ENCODE measurements at regions not wholly inside any gene's neighbourhood (a gene's known extent, or its start where the extent isn't known, plus 50 kb on each side); places are given as distances from the start of the nearest gene placed in this dataset.

- no peaks in the 10 kb centered on the region for H3K36me3 Mint-ChIP-seq (ENCODE audit: low read depth, unreplicated experiment)
These were observed 176.7 kb downstream of the CCT6B start for GRCh38 chr17:34784526-34784925.

GRCh38 chr17:34782271-34782670, 179.0 kb downstream of the CCT6B start:
- Histone ChIP-seq H3K4me3 (ENCODE audit: insufficient read depth, low read depth, low read length) (no peak overlapping the region), H3K79me2 (ENCODE audit: insufficient read depth, low read length) (no peaks in the 10 kb centered on the region), H2AFZ (ENCODE audit: low read depth, low read length) (no peak overlapping the region), H3K27me3 (ENCODE audit: insufficient read depth, low read length) (no peaks in the 10 kb centered on the region), H3K9me3 (ENCODE audit: insufficient read depth, low read depth, low read length) (peaks cover 11% of the 10 kb centered on the region), H3K27ac (ENCODE audit: low read depth, low read length) (no peak overlapping the region), H3K9ac (ENCODE audit: low read length) (no peak overlapping the region), H3K4me2 (ENCODE audit: low read length) (no peak overlapping the region), H3K36me3 (ENCODE audit: insufficient read depth, low read length) (no peaks in the 10 kb centered on the region), H4K20me1 (ENCODE audit: insufficient read depth, low read length) (no peaks in the 10 kb centered on the region), H3K4me1 (ENCODE audit: insufficient read depth, low read length) (no peaks in the 10 kb centered on the region)
- Mint-ChIP-seq H3K9me3 (ENCODE audit: unreplicated experiment) (peaks cover 15% of the 10 kb centered on the region), H3K27me3 (ENCODE audit: low read depth, unreplicated experiment) (peaks cover 35% of the 10 kb centered on the region), H3K36me3 (ENCODE audit: low read depth, unreplicated experiment) (no peaks in the 10 kb centered on the region), H3K27ac (ENCODE audit: unreplicated experiment) (no peak overlapping the region), H3K4me1 (ENCODE audit: low read depth, unreplicated experiment) (no peaks in the 10 kb centered on the region), H3K4me3 (ENCODE audit: unreplicated experiment) (no peak overlapping the region)
- DNase-seq (ENCODE audit: low read depth) (no peak), FAIRE-seq (no peak)
- TF ChIP-seq EZH2 (IDR thresholded peaks at IDR 0.05; ENCODE audit: insufficient read depth, low read length) (no peak), CTCF (IDR thresholded peaks at IDR 0.05; ENCODE audit: insufficient read depth, low read depth, low read length) (no peak)

More at GRCh38 chr17:34784526-34784925, 176.7 kb downstream of the CCT6B start:
- peaks cover 8% of the 10 kb centered on the region for H3K9me3 ChIP-seq (ENCODE audit: insufficient read depth, low read depth, low read length)
- H3K79me2 ChIP-seq (ENCODE audit: insufficient read depth, low read length) = no peaks in the 10 kb centered on the region
- Mint-ChIP-seq H3K4me3 (ENCODE audit: unreplicated experiment) (no peak overlapping the region), H3K9me3 (ENCODE audit: unreplicated experiment) (peaks cover 10% of the 10 kb centered on the region), H3K27ac (ENCODE audit: unreplicated experiment) (no peak overlapping the region), H3K27me3 (ENCODE audit: low read depth, unreplicated experiment) (peaks cover 37% of the 10 kb centered on the region), H3K4me1 (ENCODE audit: low read depth, unreplicated experiment) (no peaks in the 10 kb centered on the region)
- DNase-seq (ENCODE audit: low read depth) = no peak
- no peak for FAIRE-seq
- TF ChIP-seq EZH2 (IDR thresholded peaks at IDR 0.05; ENCODE audit: insufficient read depth, low read length) (no peak), CTCF (IDR thresholded peaks at IDR 0.05; ENCODE audit: insufficient read depth, low read depth, low read length) (no peak)
- H3K27me3 ChIP-seq (ENCODE audit: insufficient read depth, low read length) = no peaks in the 10 kb centered on the region
- H3K4me2 ChIP-seq (ENCODE audit: low read length) = no peak overlapping the region
- H3K27ac ChIP-seq (ENCODE audit: low read depth, low read length) = no peak overlapping the region
- H3K4me1 ChIP-seq (ENCODE audit: insufficient read depth, low read length) = no peaks in the 10 kb centered on the region
- no peaks in the 10 kb centered on the region for H4K20me1 ChIP-seq (ENCODE audit: insufficient read depth, low read length)
- H2AFZ ChIP-seq (ENCODE audit: low read depth, low read length) = no peak overlapping the region
- H3K9ac ChIP-seq (ENCODE audit: low read length) = no peak overlapping the region
- no peaks in the 10 kb centered on the region for H3K36me3 ChIP-seq (ENCODE audit: insufficient read depth, low read length)
- H3K4me3 ChIP-seq (ENCODE audit: insufficient read depth, low read depth, low read length) = no peak overlapping the region

- no peak overlapping the region for H2AFZ ChIP-seq (ENCODE audit: low read depth, low read length)
- no peaks in the 10 kb centered on the region for H4K20me1 ChIP-seq (ENCODE audit: insufficient read depth, low read length)
- H3K4me2 ChIP-seq (ENCODE audit: low read length) = no peak overlapping the region
- Mint-ChIP-seq H3K27me3 (ENCODE audit: low read depth, unreplicated experiment) (peaks cover 34% of the 10 kb centered on the region), H3K36me3 (ENCODE audit: low read depth, unreplicated experiment) (no peaks in the 10 kb centered on the region), H3K9me3 (ENCODE audit: unreplicated experiment) (peaks cover 15% of the 10 kb centered on the region), H3K27ac (ENCODE audit: unreplicated experiment) (no peak overlapping the region), H3K4me1 (ENCODE audit: low read depth, unreplicated experiment) (no peaks in the 10 kb centered on the region), H3K4me3 (ENCODE audit: unreplicated experiment) (no peak overlapping the region)
- H3K9me3 ChIP-seq (ENCODE audit: insufficient read depth, low read depth, low read length) = peaks cover 11% of the 10 kb centered on the region
- H3K9ac ChIP-seq (ENCODE audit: low read length) = no peak overlapping the region
- no peaks in the 10 kb centered on the region for H3K4me1 ChIP-seq (ENCODE audit: insufficient read depth, low read length)
- no peak overlapping the region for H3K27ac ChIP-seq (ENCODE audit: low read depth, low read length)
- no peaks in the 10 kb centered on the region for H3K36me3 ChIP-seq (ENCODE audit: insufficient read depth, low read length)
- H3K4me3 ChIP-seq (ENCODE audit: insufficient read depth, low read depth, low read length) = no peak overlapping the region
- FAIRE-seq (no peak), DNase-seq (ENCODE audit: low read depth) (no peak)
- TF ChIP-seq EZH2 (IDR thresholded peaks at IDR 0.05; ENCODE audit: insufficient read depth, low read length) (no peak), CTCF (IDR thresholded peaks at IDR 0.05; ENCODE audit: insufficient read depth, low read depth, low read length) (no peak)
- no peaks in the 10 kb centered on the region for H3K79me2 ChIP-seq (ENCODE audit: insufficient read depth, low read length)
- no peaks in the 10 kb centered on the region for H3K27me3 ChIP-seq (ENCODE audit: insufficient read depth, low read length)
These were observed 179.6 kb downstream of the CCT6B start for GRCh38 chr17:34781571-34782108.
